ENCODE measurements at regions not wholly inside any gene's neighbourhood (a gene's known extent, or its start where the extent isn't known, plus 50 kb on each side); places are given as distances from the start of the nearest gene placed in this dataset.

GRCh38 chr3:74511078-74511477, 103.4 kb downstream of the CNTN3 start:
- TF ChIP-seq POLR2AphosphoS5 (IDR thresholded peaks at IDR 0.05) (no peak), CTCF (IDR thresholded peaks at IDR 0.05) (no peak)

Data from stomach (tissue), 4 donors.